HG03439 (cell line): ENCODE measurements at regions not wholly inside any gene's neighbourhood (a gene's known extent, or its start where the extent isn't known, plus 50 kb on each side); places are given as distances from the start of the nearest gene placed in this dataset.
A peak's percentile ranks its signal among the peaks of the same experiment; 100 is the strongest.

Experiments used
- ATAC-seq: cut with Tn5 transposase; IDR thresholded peaks from one replicate; pipeline ENCODE4 v1.9.1; 2021; ENCODE audit warnings: mild to moderate bottlenecking, moderate library complexity; ENCODE audit not compliant: unreplicated experiment

- no peak for ATAC-seq
Observed at GRCh38 chr3:18886331-18886730, 262.0 kb upstream of the KCNH8 start.

GRCh38 chr3:18885612-18886011 lies 262.7 kb upstream of the KCNH8 start:
- no peak for ATAC-seq

GRCh38 chr3:18883571-18883970 lies 264.7 kb upstream of the KCNH8 start:
- ATAC-seq: no peak

- no peak for ATAC-seq
Observed at GRCh38 chr3:18880691-18881090, 267.6 kb upstream of the KCNH8 start.

- ATAC-seq: peak; percentile 82
Observed at GRCh38 chr3:18872466-18872865, 275.8 kb upstream of the KCNH8 start.

- ATAC-seq: no peak
Observed at GRCh38 chr3:18870642-18871041, 277.7 kb upstream of the KCNH8 start.

GRCh38 chr3:18870074-18870640 lies 278.2 kb upstream of the KCNH8 start:
- no peak for ATAC-seq

- no peak for ATAC-seq
Observed at GRCh38 chr3:18868911-18869689, 279.2 kb upstream of the KCNH8 start.

- ATAC-seq: no peak
Observed at GRCh38 chr3:18866899-18867298, 281.4 kb upstream of the KCNH8 start.

- no peak for ATAC-seq
Observed at GRCh38 chr3:18864933-18865731, 283.2 kb upstream of the KCNH8 start.

GRCh38 chr3:18862077-18862476 lies 286.2 kb upstream of the KCNH8 start:
- ATAC-seq: no peak

- ATAC-seq: no peak
Observed at GRCh38 chr3:18861137-18861536, 287.2 kb upstream of the KCNH8 start.

- no peak for ATAC-seq
Observed at GRCh38 chr3:18853269-18853668, 295.0 kb upstream of the KCNH8 start.

GRCh38 chr3:18847583-18848197 lies 300.6 kb upstream of the KCNH8 start:
- ATAC-seq: no peak

GRCh38 chr3:18843983-18844382 lies 304.3 kb upstream of the KCNH8 start:
- ATAC-seq: no peak

- ATAC-seq: no peak
Observed at GRCh38 chr3:18843188-18843587, 305.1 kb upstream of the KCNH8 start.

- ATAC-seq: no peak
Observed at GRCh38 chr3:18841422-18842343, 306.6 kb upstream of the KCNH8 start.

GRCh38 chr3:18840535-18841137 lies 307.7 kb upstream of the KCNH8 start:
- ATAC-seq: no peak

- ATAC-seq: no peak
Observed at GRCh38 chr3:18838758-18839157, 309.6 kb upstream of the KCNH8 start.

- no peak for ATAC-seq
Observed at GRCh38 chr3:18837137-18837755, 311.1 kb upstream of the KCNH8 start.
